ENCODE measurements at regions not wholly inside any gene's neighbourhood (a gene's known extent, or its start where the extent isn't known, plus 50 kb on each side); places are given as distances from the start of the nearest gene placed in this dataset.

GRCh38 chr6:134472661-134473060, 154.7 kb upstream of the SGK1 start:
- no peak for TF ChIP-seq CTCF (IDR thresholded peaks at IDR 0.05)
- no peak for TF ChIP-seq POLR2A (IDR thresholded peaks at IDR 0.05)
- TF ChIP-seq POLR2AphosphoS5 (IDR thresholded peaks at IDR 0.05): no peak

Measured in prostate gland (tissue), 2 donors.